ENCODE measurements at regions not wholly inside any gene's neighbourhood (a gene's known extent, or its start where the extent isn't known, plus 50 kb on each side); places are given as distances from the start of the nearest gene placed in this dataset.
"Not testable (repeated sequence)": the region's sequence is repeated elsewhere in the genome, so short reads cannot be mapped to it uniquely, and the experiment has no call there.

DNA sequence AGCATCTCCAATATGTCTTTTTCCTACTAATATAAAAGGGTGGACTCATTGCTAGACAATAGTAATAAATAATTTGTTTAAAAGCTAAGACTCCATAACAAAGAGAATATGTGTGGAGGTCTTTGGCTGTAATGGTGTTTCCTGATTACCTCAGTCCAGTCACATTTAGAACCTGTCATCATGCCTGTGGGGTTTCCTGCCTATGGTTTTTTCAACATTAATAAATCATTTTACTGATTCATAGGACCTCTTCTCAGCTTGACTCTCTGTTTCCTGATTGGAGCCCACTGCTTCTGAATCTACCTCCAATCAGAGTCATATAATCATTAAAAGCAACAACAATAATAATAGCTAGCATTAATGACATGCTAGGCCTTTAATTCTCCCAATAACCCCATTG lies 52.4 kb upstream of the GNAI1 start:
- DNase-seq = no peak

DNA sequence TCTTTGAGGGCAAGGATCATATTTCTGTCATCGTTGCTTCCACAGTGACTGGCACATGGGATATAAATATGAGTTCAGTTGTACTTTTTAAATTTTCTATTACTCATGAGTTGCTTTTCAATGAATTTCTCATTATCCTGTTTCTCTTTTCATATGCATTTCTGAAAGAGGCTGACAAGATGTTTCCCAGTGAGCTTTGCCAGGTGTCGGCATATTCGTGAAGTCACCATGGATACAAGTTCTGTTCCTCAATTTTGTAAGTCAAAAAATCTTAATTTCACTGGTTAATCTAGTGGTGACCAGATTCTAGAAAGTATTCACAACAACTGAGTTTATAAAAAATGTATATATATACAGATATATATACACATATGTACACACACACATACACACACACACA lies 55.7 kb upstream of the GNAI1 start:
- no peak for DNase-seq

DNA sequence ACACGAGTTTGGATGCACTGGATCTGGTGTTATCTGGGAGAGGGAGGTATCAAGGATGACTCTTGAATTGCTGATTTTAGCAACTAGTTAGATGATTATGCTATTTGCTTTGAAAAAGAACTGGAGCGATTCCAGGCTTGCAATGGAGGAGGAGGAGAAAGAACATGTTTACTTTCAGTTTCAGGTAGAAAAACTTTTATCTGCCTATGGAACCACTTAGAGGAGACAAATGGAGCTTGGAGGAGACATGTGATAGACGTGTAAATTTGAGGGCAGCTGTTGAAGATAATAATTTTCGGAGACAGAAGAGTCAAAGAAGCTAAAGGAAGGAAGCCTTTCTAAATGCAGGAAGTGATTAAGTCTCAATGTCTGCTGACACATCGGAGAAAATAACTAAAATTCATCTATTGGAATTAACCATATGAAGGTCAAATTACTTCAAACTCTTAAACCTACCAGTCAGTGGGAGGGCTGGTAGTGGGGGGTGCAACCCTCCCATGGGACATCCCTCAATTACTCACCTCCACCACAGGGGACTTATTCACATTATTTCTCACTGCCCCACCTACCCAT lies 56.4 kb upstream of the GNAI1 start:
- DNase-seq = no peak

DNA sequence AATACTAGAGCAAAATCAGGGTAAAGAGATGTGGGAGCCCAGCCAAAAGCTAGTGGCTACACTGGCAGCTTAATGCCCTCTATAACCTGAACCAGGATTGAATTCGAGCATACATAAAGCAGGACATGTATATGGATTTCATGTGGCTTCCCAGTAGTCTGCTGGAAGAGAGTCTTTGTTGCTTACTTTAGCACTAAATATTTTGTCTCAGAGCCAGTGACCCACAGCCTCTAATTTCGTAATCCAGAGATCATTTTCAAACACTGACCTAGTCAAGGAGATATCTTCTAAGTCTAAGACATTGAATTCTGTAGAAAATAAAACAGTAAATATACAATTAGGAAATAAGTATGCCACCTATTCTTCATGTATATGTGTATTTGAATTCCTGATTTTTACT lies 64.2 kb upstream of the GNAI1 start:
- DNase-seq = no peak

DNA sequence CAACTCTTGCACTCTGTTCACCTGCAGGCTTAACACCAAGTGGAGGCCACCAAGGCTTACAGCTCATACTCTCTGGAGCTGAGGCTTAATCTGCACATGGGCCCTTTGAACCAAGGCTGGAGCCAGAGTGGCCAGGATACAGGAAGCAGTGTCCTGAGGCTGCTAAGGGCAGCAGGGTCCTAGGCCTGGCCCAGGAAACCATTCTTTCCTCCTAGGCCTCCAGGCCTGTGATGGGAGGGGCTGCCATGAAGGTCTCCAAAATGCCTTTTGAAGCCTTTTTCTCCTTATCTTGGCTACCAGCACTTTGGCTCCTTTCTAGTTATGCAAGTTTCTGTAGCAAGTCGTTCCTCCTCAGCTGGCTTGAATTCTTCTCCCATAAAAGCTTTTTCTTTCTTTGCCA lies 68.0 kb upstream of the GNAI1 start:
- no peak for DNase-seq

DNA sequence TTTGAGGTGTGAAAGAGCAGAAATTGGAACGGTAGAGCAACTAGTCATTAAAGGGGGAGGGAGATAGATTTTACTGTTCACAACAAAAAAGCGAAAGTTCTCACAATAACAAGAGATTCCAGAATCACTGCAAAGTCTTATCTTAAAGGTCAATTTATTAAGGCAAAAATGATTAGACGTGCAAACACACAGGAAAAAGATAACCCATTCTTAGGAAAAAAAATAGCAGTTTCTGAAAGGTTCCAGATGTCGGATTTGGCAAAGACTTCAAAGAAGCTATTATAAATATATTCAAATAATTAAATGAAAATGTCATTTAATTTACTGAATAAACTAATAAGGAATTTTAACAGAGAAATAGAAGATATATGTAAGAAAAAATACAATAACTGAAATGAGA lies 70.8 kb upstream of the GNAI1 start:
- no peak for DNase-seq

DNA sequence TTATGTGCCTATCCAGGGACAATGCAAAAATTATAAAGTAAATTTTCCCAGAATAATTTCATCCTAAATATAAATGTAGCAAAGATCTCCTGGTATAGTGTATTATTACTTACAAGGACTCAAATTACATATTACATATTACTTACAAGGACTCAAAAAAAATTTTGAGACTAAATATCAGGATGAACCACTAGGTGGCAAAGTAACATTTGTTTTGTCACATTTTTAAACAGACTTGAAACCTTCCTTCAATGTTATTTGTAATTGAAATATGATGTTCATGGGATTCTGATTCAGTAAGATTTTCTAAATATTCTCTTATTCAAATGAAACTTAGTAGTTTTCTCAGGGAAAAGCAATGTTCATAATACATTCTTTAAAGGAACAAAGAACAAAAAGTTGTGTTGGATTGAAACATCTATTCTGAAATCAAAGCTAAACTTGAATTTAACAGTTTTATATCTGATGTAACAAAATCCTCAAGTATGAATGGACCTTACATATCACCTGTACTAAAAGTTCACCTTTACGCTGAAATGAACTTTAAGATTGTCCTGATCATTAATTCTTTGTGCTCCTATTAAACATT lies 74.3 kb upstream of the GNAI1 start:
- no peak for DNase-seq

DNA sequence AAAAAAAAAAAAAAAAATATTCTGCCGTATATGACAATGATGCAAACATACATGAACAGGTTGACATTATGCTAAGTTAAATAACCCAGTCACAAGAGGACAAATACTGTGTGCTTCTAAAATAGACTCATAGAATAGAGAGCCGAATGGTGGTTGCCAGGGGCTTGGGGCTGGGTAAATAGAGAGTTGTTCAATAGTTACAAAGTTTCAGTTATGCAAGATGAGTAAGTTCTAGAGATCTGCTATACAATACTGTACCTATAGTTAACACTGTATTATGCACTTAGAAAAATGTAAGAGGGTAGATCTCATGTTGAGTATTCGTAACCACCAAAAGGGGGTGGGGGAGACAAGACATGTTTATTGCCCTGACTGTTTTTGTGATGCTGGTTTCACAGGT lies 77.1 kb upstream of the GNAI1 start:
- no peak for DNase-seq

DNA sequence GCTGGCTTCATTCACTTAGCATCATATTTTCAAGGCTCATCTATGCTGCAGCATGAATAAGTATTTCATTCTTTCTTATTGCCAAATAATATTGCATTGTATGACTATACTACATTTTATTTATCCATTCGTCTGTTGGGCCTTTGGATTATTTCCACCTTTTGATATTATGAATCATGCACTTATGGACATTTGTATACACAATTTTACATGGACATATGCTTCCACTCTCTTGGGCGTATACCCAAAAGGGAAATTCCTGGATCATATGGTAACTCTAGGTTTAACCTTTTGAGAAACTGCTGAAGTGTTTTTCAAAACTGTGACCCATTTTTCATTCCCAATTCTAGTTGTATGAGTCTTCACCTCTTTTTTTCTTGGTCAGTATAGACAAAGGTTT lies 80.3 kb upstream of the GNAI1 start:
- DNase-seq = no peak

DNA sequence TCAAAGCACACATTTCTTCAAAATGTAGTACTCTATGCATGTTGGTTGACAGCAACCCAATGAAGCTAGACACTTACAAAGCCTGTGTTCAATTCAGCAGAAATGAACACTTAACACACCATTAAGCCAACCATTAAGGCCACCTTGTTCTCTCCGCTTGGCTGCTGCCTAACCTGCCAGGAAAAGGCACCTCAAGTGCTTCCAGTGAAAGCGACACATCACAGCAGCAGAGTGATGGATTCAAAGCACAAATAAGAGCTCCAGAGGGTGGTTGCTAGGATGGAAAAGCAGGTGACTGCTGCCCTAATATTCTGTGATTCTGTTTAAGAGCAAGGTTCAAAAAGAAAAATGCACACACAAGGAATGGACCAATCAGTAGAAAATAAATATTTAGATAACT lies 81.5 kb upstream of the GNAI1 start:
- no peak for DNase-seq

DNA sequence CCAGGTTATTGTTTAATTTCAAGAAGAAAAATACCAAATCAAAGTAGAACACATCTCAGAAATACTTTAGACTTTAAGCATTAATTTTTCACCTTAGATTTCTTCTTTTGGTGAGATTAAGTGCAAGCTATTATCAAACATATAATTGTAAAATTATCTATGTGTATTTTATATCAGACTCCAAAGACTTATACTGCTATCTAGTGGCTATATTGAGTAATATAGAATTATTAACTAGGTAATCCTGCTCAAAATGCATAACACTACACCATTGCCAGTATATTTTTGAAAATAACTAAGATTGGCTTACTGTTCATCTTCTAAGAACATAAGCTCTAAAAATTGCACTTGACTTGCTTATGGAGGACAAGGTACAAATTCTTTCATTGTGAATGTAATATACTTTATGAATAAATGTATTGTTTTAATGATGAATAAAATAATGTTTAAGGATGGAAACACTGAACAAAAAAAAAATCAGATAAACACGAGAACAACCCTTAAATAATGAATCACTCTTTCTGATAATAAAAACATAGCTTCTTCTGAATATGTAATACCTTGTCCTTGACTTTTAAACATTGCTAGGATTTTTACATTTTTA lies 86.7 kb upstream of the GNAI1 start:
- DNase-seq = no peak

DNA sequence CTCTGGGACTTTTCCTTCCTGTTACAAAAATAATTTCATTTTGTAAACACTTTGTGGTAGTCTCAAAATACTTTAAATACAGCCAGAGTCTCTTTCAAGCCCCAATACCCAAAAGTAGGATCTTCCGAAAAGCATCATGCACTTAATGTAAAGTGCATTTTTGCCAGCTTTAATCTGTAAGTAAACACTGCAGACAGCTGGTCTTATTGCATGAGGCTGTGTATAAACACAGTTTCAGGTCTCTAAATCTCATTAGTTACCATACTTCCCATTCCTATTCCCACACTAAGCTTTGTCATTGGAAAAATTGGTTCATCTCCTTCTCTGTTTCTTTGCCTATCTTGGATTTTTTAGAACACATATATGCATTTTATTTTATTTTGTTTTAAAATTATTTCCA lies 87.6 kb upstream of the GNAI1 start:
- no peak for DNase-seq

DNA sequence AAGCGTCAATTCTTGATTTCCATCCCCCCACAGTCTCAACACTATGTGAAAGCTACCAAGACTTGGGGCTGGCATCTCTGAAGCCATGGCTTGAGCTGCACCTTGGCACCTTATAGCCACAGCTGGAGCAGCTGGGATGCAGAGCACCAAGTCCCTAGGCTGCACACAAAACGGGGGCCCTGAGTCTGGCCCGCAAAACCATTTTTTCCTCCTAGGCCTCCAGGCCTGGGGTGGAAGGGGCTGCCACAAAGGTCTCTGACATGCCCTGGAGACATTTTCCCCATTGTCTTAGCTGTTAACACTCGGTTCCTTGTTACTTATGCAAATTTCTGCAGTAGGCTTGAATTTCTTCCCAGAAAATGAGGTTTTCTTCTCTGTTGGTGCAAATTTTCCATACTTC lies 89.8 kb upstream of the GNAI1 start:
- no peak for DNase-seq

DNA sequence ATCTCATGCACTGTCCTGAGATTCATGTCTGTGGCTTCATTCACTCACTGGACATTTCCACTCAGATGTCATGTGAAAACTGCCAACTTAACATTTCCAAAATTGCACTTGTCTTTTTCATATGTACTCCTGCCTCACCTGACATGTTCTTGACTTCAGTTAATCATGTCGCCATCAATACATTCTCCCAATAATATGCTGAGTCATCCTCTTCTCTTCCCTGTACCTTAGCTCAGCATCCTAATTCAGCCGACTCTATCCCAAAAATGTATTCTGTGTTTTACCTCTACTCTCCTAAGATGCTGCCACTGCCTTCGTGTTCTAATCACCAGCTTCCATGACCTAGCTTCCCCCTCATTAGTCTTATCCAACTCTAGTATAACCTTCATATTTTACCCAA lies 93.9 kb upstream of the GNAI1 start:
- DNase-seq = no peak

DNA sequence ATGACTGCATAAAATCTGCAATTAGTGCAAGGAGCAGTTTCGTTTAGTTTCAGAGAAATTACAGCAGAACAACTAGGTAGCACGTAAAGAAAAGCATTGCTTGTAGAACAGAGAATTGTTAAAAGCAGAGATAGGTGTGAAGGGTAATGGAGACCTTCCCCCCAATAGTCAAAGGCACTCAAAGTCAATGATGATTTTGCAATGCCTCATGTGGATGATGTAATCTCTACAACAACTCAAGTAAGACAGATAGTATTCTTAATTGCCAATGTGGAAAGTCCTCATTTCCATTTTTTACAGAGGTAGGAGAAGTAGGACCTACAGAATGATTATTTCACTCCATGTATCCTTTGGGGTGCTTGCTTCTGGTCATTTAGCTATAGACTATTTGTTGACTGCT lies 94.3 kb upstream of the GNAI1 start:
- no peak for DNase-seq

DNA sequence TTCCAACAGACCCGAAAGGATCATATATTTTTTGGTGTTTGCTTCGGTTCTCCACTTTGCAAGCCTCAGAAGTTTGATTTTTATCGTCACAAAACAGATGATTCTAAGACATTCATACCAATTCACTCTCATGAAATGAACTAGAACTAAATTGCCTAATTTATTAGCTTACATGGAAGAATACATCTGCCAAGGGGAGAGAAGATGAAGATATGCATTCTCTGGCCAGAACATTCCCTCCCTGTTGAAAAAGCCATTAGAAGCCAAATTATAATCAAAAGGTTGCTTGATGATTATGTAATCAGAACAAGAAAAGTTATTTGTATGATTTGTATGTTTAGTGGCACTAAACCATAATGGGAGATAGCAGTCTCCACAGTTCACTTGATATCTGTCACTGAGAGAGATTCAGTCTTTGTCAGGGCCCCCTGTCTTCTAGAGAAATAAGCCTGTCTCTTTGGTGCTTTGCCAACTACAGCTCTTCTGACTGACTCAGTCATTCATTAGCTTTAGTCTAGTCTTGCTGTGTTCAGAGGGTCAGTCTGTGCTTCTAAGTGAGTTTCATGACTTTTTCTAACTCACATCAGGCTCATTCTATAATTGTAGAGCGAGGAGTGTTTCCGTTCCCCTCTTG lies 95.3 kb upstream of the GNAI1 start:
- no peak for DNase-seq

DNA sequence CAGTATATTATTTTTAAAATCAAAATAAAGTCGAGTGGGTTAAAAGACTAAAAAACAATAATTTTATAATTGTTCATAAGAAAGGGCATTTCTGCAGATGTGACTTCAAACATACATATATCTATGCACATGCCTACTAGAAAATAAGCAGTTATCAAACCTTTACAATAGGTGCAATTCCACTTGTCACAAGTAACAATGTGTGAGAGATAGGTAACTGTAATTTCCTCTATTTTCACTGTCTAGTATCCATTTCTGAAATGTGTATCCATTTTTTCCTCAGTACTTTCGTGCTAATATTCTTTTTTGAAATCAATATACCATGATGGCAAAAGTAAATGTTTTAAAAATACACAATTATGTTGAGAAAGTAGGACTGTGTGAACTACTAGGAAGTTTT lies 96.9 kb upstream of the GNAI1 start:
- no peak for DNase-seq

DNA sequence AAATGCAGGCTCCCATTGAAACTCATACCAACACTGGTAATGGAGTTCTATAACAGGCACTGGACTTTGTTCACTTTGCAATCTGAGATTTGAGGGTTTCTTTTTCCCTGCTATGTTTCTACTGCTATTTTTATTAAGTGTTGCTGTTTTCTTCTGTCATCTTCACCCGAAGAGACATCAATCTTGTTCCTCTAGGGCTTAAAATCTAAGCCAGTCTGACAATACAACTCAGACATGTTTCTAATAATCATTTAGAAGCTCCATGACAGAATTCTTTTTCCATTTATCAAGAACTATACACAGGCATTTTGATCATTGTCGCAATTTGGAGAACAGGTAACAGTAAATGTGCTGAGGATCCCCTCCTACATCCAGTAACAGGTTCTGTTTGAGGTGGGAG lies 98.5 kb upstream of the GNAI1 start:
- no peak for DNase-seq

DNA sequence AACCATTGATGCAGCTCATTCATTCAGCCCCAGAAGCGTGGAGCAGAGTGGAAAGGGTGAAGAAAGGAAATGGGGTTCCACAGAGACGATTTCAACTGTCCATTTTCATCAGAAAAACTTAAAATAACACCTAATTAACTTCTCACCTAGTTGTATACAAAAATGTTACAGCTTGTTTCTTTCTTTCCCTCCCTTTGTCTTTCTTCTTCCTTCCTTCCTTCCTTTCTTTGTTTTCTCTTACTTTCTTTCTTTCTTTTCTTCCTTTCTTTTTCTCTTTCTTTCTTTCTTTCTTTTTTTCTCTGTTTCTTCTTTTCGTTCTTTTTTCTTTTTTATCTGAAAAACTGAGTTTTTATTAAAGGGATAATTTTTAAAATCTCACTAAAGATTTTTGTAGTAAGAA lies 105.9 kb upstream of the GNAI1 start:
- DNase-seq = no peak

DNA sequence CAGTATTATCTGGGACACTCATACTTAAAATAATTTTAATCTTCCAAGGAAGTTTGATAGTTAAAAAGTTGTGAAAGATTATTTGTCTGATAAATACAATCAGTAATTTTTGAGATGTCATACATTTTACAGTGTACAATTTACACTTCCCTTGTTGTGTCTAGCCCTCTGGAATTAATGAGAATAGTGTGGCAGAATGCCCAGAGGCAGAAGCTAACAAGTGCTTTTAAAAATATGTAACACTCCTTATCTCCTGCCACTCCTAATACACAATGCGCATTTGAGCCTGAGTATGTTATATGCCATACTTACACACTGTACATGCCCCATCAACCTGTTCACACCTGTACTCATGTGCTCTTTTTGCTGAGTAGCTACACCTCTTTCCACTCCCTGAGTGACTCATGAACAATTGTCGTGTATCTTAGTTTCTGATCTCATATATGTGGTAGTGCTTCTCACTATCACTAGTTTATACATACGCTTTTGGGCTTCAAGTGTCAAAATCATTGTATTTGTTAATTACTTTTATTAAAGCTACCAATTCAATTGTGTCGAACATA lies 106.9 kb upstream of the GNAI1 start:
- no peak for DNase-seq

DNA sequence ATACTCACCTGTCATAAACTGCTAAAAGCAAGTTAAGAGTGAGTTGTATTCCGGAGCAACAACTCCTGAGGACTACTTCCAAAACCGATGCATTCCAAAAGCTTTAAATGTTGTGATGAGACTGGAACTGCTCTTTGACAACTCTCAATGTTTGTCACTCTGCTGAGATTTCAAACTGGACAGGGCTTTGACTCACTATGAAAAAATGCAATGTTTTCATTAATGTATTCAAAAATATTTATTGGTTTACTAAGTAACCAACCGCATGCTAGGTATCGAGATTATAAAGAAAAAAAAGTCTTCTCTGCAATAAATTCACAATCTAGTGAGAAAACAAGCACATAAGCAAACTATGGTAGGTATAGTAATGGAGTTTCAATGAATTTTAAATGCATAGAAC lies 107.9 kb upstream of the GNAI1 start:
- no peak for DNase-seq

DNA sequence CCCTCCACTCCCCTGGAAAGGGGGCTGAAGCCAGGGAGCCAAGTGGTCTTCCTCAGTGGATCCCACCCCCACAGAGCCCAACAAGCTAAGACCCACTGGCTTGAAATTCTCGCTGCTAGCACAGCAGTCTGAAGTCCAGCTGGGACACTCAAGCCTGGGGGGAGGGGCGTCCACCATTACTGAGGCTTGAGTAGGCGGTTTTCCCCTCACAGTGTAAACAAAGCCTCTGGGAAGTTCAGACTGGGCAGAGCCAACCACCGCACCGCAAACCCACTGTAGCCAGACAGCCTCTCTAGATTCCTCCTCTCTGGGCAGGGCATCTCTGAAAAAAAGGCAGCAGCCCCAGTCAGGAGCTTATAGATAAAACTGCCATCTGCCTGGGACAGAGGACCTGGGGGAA lies 114.4 kb upstream of the GNAI1 start:
- DNase-seq = not testable (repeated sequence)

DNA sequence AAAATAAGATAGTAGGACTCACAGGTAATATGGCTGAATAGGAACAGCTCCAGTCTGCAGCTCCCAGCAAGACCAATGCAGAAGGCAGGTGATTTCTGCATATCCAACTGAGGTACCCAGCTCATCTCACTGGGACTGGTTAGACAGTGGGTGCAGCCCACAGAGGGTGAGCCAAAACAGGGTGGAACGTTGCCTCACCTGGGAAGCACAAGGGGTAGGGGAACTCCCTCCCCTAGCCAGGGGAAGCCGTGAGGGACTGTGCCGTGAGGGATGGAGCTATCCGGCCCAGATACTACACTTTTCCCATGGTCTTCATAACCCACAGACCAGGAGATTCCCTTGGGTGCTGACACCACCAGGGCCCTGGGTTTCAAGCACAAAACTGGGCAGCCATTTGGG lies 114.8 kb upstream of the GNAI1 start:
- DNase-seq = not testable (repeated sequence)

Measured in activated CD4-positive, CD25-positive, alpha-beta regulatory T cell treated with anti-CD3 and anti-CD28 coated beads, Interleukin-2, amount 50 U/mL, for 72 hours (primary cell).